Keratinocyte (primary cell): ENCODE measurements at regions not wholly inside any gene's neighbourhood (a gene's known extent, or its start where the extent isn't known, plus 50 kb on each side); places are given as distances from the start of the nearest gene placed in this dataset.

Experiments used
- EZH2 ChIP-seq: IDR thresholded peaks from one replicate; pipeline ENCODE4 v1.6.1; 2012; ENCODE audit warnings: inconsistent platforms, mild to moderate bottlenecking, low read length, moderate library complexity
- TF ChIP-seq, protein P1 (sequence below), 3 experiments: IDR thresholded peaks in 1 of 3; conservative IDR thresholded peaks in 1 of 3; optimal IDR thresholded peaks in 1 of 3; 2 replicates in 2 of 3; 3 replicates in 1 of 3; pipeline versions ENCODE3 to v1.5.1; 2011; ENCODE audit warnings: low read length in 3 of 3, mild to moderate bottlenecking in 3 of 3, moderate library complexity in 2 of 3, control low read depth in 1 of 3, inconsistent platforms in 1 of 3; ENCODE audit not compliant: insufficient read depth in 2 of 3; ENCODE audit errors: extremely low read depth in 1 of 3

DNA sequence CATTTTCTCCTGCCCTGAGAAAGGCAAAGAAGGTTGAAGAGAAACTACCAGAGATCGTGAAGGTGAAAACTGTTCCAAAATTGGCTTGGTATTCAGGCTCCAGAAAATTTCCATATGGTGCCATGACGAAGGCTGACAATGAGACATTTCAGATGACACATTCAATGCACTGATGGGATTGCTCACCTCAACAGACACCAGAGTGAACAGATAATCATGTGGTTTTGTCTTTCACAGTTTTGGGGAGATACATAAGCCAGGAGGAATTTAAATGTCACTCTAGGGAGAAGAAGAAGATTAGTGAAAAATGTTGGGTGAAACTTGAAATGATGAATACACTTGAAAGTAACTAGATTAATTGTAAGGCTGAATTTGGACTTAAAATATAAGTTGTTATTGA, 339.7 kb upstream of the EPHA3 start:
- no peak for TF ChIP-seq EZH2
- TF ChIP-seq, protein P1, sequence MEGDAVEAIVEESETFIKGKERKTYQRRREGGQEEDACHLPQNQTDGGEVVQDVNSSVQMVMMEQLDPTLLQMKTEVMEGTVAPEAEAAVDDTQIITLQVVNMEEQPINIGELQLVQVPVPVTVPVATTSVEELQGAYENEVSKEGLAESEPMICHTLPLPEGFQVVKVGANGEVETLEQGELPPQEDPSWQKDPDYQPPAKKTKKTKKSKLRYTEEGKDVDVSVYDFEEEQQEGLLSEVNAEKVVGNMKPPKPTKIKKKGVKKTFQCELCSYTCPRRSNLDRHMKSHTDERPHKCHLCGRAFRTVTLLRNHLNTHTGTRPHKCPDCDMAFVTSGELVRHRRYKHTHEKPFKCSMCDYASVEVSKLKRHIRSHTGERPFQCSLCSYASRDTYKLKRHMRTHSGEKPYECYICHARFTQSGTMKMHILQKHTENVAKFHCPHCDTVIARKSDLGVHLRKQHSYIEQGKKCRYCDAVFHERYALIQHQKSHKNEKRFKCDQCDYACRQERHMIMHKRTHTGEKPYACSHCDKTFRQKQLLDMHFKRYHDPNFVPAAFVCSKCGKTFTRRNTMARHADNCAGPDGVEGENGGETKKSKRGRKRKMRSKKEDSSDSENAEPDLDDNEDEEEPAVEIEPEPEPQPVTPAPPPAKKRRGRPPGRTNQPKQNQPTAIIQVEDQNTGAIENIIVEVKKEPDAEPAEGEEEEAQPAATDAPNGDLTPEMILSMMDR (optimal IDR thresholded peaks at IDR 0.05 in 1 of 3, IDR thresholded peaks at IDR 0.05 in 1 of 3, conservative IDR thresholded peaks at IDR 0.05 in 1 of 3; ENCODE audit: extremely low read depth in 1 of 3, insufficient read depth in 2 of 3, low read length in 3 of 3): no peak
